Chondrocyte (in vitro differentiated cells): ENCODE measurements at regions not wholly inside any gene's neighbourhood (a gene's known extent, or its start where the extent isn't known, plus 50 kb on each side); places are given as distances from the start of the nearest gene placed in this dataset.

Source experiments
- DNase-seq: peaks from one replicate; pipeline ENCODE4 v3.0.0; 2021; ENCODE audit warnings: mixed read lengths, low spot score
- H3K27ac Mint-ChIP-seq: one replicate; pipeline ENCODE4 v1.8.0; 2021; ENCODE audit warnings: mild to moderate bottlenecking, moderate library complexity, mixed read lengths; ENCODE audit not compliant: unreplicated experiment
- H3K27me3 Mint-ChIP-seq: 2 replicates; pipeline ENCODE4 v1.8.0; 2021; ENCODE audit warnings: low read depth, mixed read lengths
- H3K36me3 Mint-ChIP-seq: 2 replicates; pipeline ENCODE4 v1.8.0; 2021; ENCODE audit warnings: low read depth, mixed read lengths
- H3K4me1 Mint-ChIP-seq: 2 replicates; pipeline ENCODE4 v1.8.0; 2021; ENCODE audit warnings: low read depth, mild to moderate bottlenecking, mixed read lengths
- H3K4me3 Mint-ChIP-seq: one replicate; pipeline ENCODE4 v1.8.0; 2021; ENCODE audit warnings: mild to moderate bottlenecking, moderate library complexity, mixed read lengths; ENCODE audit not compliant: unreplicated experiment
- H3K9me3 Mint-ChIP-seq: 2 replicates; pipeline ENCODE4 v1.8.0; 2021; ENCODE audit warnings: low read depth, mixed read lengths
- CTCF ChIP-seq: fragments of 200-600 bp; sonication (generic); IDR thresholded peaks from 2 replicates; pipeline ENCODE4 v1.5.0; 2021; ENCODE audit warnings: antibody characterized with exemption, mild to moderate bottlenecking, moderate library complexity

DNA sequence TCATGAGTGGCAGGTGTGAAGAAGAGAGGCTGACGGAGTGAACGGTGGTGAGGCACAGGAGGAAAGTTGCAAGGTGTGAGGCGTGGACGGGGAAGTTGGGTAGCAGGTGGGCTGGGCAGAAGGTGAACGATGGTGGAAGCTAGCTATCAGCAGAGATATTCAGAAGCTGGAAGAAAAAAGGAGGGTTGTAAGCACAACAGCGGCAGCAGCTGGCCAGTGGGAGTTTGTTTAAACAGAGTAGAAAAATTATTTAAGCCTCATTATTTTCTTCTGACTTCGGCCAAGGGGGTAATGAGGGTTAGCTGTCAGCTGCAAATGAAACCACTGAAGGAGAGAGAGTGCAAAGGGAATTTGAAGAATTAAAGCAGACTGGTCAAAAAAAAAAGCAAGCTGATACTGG lies 62.1 kb upstream of the PRKAR2B start:
- no peak for DNase-seq
- no peaks in the 10 kb centered on the region for H3K36me3 Mint-ChIP-seq
- H3K27ac Mint-ChIP-seq: no peak overlapping the region
- H3K4me3 Mint-ChIP-seq: no peak overlapping the region
- no peak for TF ChIP-seq CTCF
- no peaks in the 10 kb centered on the region for H3K9me3 Mint-ChIP-seq
- H3K27me3 Mint-ChIP-seq: peaks cover 5% of the 10 kb centered on the region
- no peaks in the 10 kb centered on the region for H3K4me1 Mint-ChIP-seq

- DNase-seq: no peak
- Mint-ChIP-seq H3K36me3 (no peaks in the 10 kb centered on the region), H3K4me1 (no peaks in the 10 kb centered on the region), H3K4me3 (no peak overlapping the region), H3K9me3 (no peaks in the 10 kb centered on the region), H3K27ac (no peak overlapping the region), H3K27me3 (peaks cover 5% of the 10 kb centered on the region)
- TF ChIP-seq CTCF: no peak
Measured at GRCh38 chr7:106984034-106984433, 60.5 kb upstream of the PRKAR2B start.

DNA sequence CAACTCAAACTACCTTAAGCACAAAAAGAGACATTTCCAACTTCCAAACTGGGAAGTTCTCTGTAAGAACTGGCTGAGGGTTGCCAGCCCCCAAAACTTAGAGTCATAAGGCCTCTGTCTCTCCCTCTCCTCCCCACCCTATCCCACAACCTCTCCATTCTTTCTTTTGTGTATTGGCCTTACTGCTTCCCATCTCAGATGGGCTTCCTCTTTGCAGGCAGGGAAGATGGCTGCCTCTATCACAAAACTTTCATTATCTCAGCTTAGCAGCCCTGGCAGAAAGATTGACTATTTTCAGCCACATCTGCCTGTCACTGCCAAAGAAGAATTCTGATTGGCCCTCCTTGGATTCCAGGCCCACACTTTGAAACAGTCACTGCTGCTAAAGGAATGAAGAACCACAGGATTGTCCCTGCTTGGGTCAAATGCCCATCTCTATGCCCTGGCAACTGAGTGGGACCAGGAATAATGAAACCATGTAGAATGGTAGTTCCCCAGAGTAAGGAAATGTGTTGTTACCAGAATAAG lies 58.0 kb upstream of the PRKAR2B start:
- no peak for TF ChIP-seq CTCF
- Mint-ChIP-seq H3K27ac (no peak overlapping the region), H3K4me3 (no peak overlapping the region), H3K9me3 (no peaks in the 10 kb centered on the region), H3K27me3 (peaks cover 2% of the 10 kb centered on the region), H3K36me3 (no peaks in the 10 kb centered on the region), H3K4me1 (no peaks in the 10 kb centered on the region)
- DNase-seq: no peak

- Mint-ChIP-seq H3K9me3 (no peaks in the 10 kb centered on the region), H3K36me3 (no peaks in the 10 kb centered on the region), H3K4me3 (no peak overlapping the region), H3K27ac (no peak overlapping the region), H3K27me3 (no peaks in the 10 kb centered on the region), H3K4me1 (no peaks in the 10 kb centered on the region)
- DNase-seq: no peak
- no peak for TF ChIP-seq CTCF
Measured at GRCh38 chr7:106987777-106988176, 56.7 kb upstream of the PRKAR2B start.

DNA sequence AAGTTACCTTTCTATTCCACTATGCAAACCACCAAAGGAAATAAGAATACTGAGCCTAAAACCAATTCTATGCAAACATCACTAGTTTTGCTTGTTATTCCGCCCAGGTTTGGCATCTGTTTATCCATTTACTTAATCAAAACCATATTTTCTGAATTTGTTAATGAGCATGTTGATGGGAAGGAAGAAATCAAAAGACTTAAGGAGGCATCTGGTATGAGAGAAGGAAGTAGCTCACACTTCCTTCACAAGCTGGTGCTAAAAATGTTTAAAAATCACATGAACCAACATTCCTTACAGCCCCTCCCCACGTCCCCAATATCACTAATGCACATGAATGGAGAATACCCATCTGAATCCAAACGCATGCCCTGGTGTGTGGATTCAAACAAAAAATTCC lies 52.0 kb upstream of the PRKAR2B start:
- no peak for DNase-seq
- Mint-ChIP-seq H3K27me3 (peaks cover 4% of the 10 kb centered on the region), H3K4me1 (no peaks in the 10 kb centered on the region), H3K36me3 (no peaks in the 10 kb centered on the region), H3K4me3 (no peak overlapping the region), H3K9me3 (no peaks in the 10 kb centered on the region), H3K27ac (no peak overlapping the region)
- no peak for TF ChIP-seq CTCF
